Sigmoid colon (tissue), 6 donors: ENCODE measurements at regions not wholly inside any gene's neighbourhood (a gene's known extent, or its start where the extent isn't known, plus 50 kb on each side); places are given as distances from the start of the nearest gene placed in this dataset.
"Not testable (repeated sequence)": the region's sequence is repeated elsewhere in the genome, so short reads cannot be mapped to it uniquely, and the experiment has no call there.

Experiments used
- DNase-seq: peaks from one replicate; pipeline ENCODE4 v3.0.0-alpha.2; 2019
- H3K27ac ChIP-seq, 4 donors: fragments of 200-600 bp; sonication (generic); one replicate each; pipeline ENCODE4 v1.5.1; 2016 to 2019; ENCODE audit warnings: mild to moderate bottlenecking in 1 of 4
- H3K27me3 ChIP-seq, 3 donors: fragments of 200-600 bp; sonication (generic); one replicate each; pipeline ENCODE4 v1.5.1; 2019; ENCODE audit warnings: mild to moderate bottlenecking in 1 of 3
- H3K36me3 ChIP-seq, 4 donors: fragments of 200-600 bp; sonication (generic); one replicate each; pipeline ENCODE4 v1.5.1; 2016 to 2019
- H3K4me1 ChIP-seq, 4 donors: fragments of 200-600 bp; sonication (generic); one replicate each; pipeline ENCODE4 v1.5.1; 2017 to 2019
- H3K4me3 ChIP-seq, 4 donors: fragments of 200-600 bp; sonication (generic); one replicate each; pipeline ENCODE4 v1.5.1; 2017 to 2019; ENCODE audit warnings: mild to moderate bottlenecking in 2 of 4, moderate library complexity in 1 of 4
- H3K9me3 ChIP-seq, 4 donors: fragments of 200-600 bp in 3 of 4; sonication (generic) in 3 of 4; one replicate each; pipeline versions ENCODE4 v1.5.1 to v1.6.1; 2013 to 2019
- EP300 ChIP-seq, 4 donors: sonication (generic); formaldehyde crosslinking; IDR thresholded peaks; one replicate each; pipeline ENCODE4 v1.6.1; 2017; ENCODE audit warnings: antibody characterized with exemption in 4 of 4
- POLR2A ChIP-seq, 2 donors: fragments of 450-650 bp; IDR thresholded peaks; one replicate each; pipeline ENCODE4 v1.6.1; 2016; ENCODE audit warnings: antibody characterized with exemption in 2 of 2, mild to moderate bottlenecking in 2 of 2, moderate library complexity in 2 of 2
- POLR2AphosphoS5 ChIP-seq, 4 donors: sonication (generic); formaldehyde crosslinking; IDR thresholded peaks; one replicate each; pipeline ENCODE4 v1.6.1; 2017; ENCODE audit warnings: antibody characterized with exemption in 4 of 4
- WGBS, 2 donors: extraction: QIAGEN DNeasy Blood & Tissue Kit; methylation state at CpG; one replicate each; pipeline ENCODE4 v1.1.7; 2013; 5-methylcytosine and 5-hydroxymethylcytosine counted together
- intact Hi-C: fragments of 100-400 bp; cut with DNase I; formaldehyde crosslinking; loops from one replicate; pipeline ENCODE4 v1.15.1; 2023
- TF ChIP-seq, protein P1 (sequence below), 4 experiments: fragments of 450-650 bp in 3 of 4; fragments of 200-600 bp in 1 of 4; IDR thresholded peaks; one replicate each; pipeline ENCODE4 v1.5.1; 2016 to 2019; ENCODE audit warnings: antibody characterized with exemption in 4 of 4, mild to moderate bottlenecking in 3 of 4, moderate library complexity in 2 of 4
- donor health status: healthy with polysubstance abuse.
- donor health status: healthy.

DNA sequence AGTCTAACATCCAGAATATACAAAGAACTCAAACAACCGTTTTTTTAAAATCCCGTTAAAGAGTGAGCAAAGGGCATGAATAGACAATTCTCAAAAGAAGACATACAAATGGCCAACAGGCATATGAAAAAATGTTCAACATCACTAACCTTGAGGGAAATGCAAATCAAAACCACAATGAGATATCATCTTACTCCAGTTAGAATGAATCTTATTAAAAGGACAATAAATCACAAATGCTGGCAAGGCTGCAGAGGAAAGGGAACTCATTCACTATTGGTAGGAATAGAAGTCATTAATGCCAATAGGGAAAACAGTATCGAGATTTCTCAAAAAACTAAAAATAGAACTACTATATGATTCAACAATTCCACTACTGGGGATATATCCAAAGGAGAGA lies 520.1 kb downstream of the RMST start:
- intact Hi-C loops: no loop called here

DNA sequence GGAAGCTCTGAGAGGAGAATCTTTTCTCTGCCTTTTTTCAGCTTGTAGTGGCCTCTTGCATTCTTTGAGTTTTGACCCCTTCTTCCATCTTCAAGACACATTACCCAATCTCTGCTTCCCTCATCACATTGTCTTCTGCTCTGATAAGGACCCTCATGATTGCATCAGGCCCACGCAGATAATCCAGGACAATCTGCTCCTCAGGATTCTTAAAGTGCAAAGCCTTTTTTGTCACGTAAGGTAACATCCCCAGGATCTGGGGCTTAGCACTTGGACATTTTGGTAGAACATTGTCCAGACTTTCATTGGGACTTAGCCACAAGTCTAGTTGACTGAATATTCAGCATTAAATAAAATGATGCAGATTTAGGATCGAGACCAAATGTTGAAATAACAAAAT lies 521.2 kb downstream of the RMST start:
- WGBS, 2 donors: 65 to 84% methylated on average over 3 of the region's 3 CpGs
- intact Hi-C loops: no loop called here

More for the DNA sequence above, 520.1 kb downstream of the RMST start:
- Histone ChIP-seq H3K4me1 (no peaks in the 10 kb centered on the region), H3K36me3 (no peaks in the 10 kb centered on the region), H3K27ac (no peak overlapping the region), H3K4me3 (no peak overlapping the region), H3K27me3 (no peaks in the 10 kb centered on the region), H3K9me3 (no peaks in the 10 kb centered on the region)
- DNase-seq: no peak
- WGBS, 2 donors: 84 to 95% methylated on average over 3 of the region's 3 CpGs
- TF ChIP-seq POLR2A (IDR thresholded peaks at IDR 0.05) (no peak), EP300 (IDR thresholded peaks at IDR 0.05) (no peak), POLR2AphosphoS5 (IDR thresholded peaks at IDR 0.05) (no peak)
- TF ChIP-seq, protein P1, sequence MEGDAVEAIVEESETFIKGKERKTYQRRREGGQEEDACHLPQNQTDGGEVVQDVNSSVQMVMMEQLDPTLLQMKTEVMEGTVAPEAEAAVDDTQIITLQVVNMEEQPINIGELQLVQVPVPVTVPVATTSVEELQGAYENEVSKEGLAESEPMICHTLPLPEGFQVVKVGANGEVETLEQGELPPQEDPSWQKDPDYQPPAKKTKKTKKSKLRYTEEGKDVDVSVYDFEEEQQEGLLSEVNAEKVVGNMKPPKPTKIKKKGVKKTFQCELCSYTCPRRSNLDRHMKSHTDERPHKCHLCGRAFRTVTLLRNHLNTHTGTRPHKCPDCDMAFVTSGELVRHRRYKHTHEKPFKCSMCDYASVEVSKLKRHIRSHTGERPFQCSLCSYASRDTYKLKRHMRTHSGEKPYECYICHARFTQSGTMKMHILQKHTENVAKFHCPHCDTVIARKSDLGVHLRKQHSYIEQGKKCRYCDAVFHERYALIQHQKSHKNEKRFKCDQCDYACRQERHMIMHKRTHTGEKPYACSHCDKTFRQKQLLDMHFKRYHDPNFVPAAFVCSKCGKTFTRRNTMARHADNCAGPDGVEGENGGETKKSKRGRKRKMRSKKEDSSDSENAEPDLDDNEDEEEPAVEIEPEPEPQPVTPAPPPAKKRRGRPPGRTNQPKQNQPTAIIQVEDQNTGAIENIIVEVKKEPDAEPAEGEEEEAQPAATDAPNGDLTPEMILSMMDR (IDR thresholded peaks at IDR 0.05): no peak

DNA sequence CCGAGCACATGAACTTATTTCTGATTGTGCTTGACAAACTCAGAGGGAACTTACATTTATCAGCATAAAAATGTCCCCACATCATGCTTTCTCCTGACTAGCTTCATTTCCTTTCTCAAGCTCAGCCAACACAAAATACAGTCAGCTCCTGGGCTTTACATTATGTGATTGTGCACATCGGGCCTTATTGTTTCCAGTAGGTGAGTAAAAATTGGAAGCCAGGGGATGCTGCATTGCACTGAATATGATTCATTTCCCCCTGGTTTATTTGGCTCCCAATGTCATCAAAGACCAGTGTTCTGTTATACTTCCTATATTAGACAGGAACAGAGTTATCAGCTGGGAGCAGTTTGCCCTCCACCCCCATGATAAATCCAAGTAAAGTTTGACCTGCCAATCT lies 521.8 kb downstream of the RMST start:
- DNase-seq: no peak
- H3K9me3 ChIP-seq: no peaks in the 10 kb centered on the region
- no peak overlapping the region for H3K27ac ChIP-seq
- no peak overlapping the region for H3K4me3 ChIP-seq
- H3K4me1 ChIP-seq: no peaks in the 10 kb centered on the region
- 77 to 78% methylated on average over 2 of the region's 2 CpGs for WGBS, 2 donors
- H3K36me3 ChIP-seq: no peaks in the 10 kb centered on the region
- TF ChIP-seq EP300 (IDR thresholded peaks at IDR 0.05) (no peak), POLR2A (IDR thresholded peaks at IDR 0.05) (no peak), POLR2AphosphoS5 (IDR thresholded peaks at IDR 0.05) (no peak)
- TF ChIP-seq, protein P1 (IDR thresholded peaks at IDR 0.05): no peak
- intact Hi-C loops: no loop called here
- H3K27me3 ChIP-seq: no peaks in the 10 kb centered on the region

More for the DNA sequence above, 521.2 kb downstream of the RMST start:
- TF ChIP-seq, protein P1 (IDR thresholded peaks at IDR 0.05): no peak
- TF ChIP-seq POLR2A (IDR thresholded peaks at IDR 0.05): no peak
- TF ChIP-seq EP300 (IDR thresholded peaks at IDR 0.05): no peak
- TF ChIP-seq POLR2AphosphoS5 (IDR thresholded peaks at IDR 0.05): no peak
- DNase-seq: no peak
- no peaks in the 10 kb centered on the region for H3K9me3 ChIP-seq
- no peaks in the 10 kb centered on the region for H3K36me3 ChIP-seq
- no peaks in the 10 kb centered on the region for H3K27me3 ChIP-seq
- H3K27ac ChIP-seq: no peak overlapping the region
- H3K4me3 ChIP-seq: no peak overlapping the region
- H3K4me1 ChIP-seq: no peaks in the 10 kb centered on the region

DNA sequence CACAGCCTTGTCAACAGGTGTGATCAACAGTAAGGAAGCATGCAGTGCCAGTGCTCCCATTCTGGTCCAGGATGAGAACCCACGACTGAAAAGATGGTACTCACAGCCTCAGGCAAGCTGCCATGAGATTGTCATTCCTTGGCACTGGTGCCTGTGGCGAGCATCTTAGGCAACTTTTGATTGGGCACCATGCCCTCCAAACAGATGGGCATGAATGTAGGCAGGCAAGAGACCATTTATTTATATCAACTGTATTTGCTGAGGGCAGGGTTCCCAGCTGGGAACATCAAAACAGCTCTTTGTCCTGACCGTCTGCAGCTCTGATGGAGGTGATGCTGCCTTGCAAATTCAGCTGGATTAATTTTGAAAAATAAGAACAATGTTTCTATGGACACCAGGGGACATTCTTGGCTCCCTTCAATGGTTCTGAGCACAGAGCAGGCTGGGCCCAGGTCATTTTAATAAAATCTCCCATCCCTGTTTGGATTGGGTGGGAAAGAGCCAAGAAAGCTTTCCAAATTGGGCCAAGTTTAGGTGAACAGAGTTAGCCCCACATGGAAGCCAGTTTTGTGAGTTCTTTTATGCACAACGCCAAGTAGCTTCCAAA lies 522.5 kb downstream of the RMST start:
- no peaks in the 10 kb centered on the region for H3K36me3 ChIP-seq
- H3K4me3 ChIP-seq: no peak overlapping the region
- WGBS, 2 donors: 73 to 82% methylated on average over 4 of the region's 4 CpGs
- no peaks in the 10 kb centered on the region for H3K9me3 ChIP-seq
- intact Hi-C loops: no loop called here
- H3K27me3 ChIP-seq: no peaks in the 10 kb centered on the region
- TF ChIP-seq, protein P1 (IDR thresholded peaks at IDR 0.05): no peak
- no peak for TF ChIP-seq POLR2AphosphoS5 (IDR thresholded peaks at IDR 0.05)
- TF ChIP-seq EP300 (IDR thresholded peaks at IDR 0.05): no peak
- TF ChIP-seq POLR2A (IDR thresholded peaks at IDR 0.05): no peak
- no peaks in the 10 kb centered on the region for H3K4me1 ChIP-seq
- no peak for DNase-seq
- no peak overlapping the region for H3K27ac ChIP-seq

DNA sequence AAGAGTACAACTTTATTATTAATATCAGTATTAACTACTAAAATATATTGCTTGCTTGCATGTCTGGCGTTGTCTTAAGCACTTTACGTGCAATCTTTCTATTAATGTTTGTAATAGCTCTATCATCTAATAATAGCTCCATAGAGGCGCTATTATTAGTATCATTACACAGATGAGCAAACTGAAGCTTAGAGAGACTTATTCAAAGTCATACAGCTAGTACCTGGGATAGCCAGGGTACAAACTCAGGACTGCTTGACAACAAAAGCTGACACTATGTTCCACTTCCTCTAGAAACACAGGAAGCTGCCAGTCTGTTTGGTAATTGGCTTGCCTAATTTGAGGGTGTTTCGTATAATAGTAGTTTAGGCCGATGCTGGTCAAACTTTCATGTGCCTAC lies 523.2 kb downstream of the RMST start:
- Histone ChIP-seq H3K36me3 (no peaks in the 10 kb centered on the region), H3K4me3 (no peak overlapping the region), H3K27me3 (no peaks in the 10 kb centered on the region), H3K9me3 (no peaks in the 10 kb centered on the region), H3K4me1 (no peaks in the 10 kb centered on the region), H3K27ac (no peak overlapping the region)
- TF ChIP-seq, protein P1 (IDR thresholded peaks at IDR 0.05): no peak
- no peak for TF ChIP-seq POLR2AphosphoS5 (IDR thresholded peaks at IDR 0.05)
- no peak for TF ChIP-seq POLR2A (IDR thresholded peaks at IDR 0.05)
- no peak for TF ChIP-seq EP300 (IDR thresholded peaks at IDR 0.05)
- DNase-seq: no peak
- WGBS, 2 donors: 89 to 94% methylated on average over 5 of the region's 5 CpGs
- intact Hi-C loops: no loop called here

DNA sequence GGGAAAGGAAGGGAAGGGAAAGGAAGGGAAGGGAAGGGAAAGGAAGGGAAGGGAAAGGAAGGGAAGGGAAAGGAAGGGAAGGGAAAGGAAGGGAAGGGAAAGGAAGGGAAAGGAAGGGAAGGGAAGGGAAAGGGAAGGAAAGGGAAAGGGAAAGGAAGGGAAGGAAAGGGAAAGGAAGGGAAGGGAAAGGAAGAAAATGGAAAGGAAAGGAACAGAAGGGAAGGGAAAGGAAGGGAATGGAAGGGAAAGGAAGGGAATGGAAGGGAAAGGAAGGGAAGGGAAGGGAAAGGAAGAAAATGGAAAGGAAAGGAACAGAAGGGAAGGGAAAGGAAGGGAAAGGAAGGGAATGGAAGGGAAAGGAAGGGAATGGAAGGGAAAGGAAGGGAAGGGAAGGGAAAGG lies 526.0 kb downstream of the RMST start:
- H3K27ac ChIP-seq, H3K9me3 ChIP-seq, DNase-seq, H3K27me3 ChIP-seq, intact Hi-C loops, H3K4me3 ChIP-seq, H3K4me1 ChIP-seq, H3K36me3 ChIP-seq: not testable (repeated sequence)
